IMR-90 (cell line): ENCODE measurements at regions not wholly inside any gene's neighbourhood (a gene's known extent, or its start where the extent isn't known, plus 50 kb on each side); places are given as distances from the start of the nearest gene placed in this dataset.

Experiments
- ATAC-seq: fragments of 200-7000 bp; cut with Tn5 transposase; 2 replicates; pipeline ENCODE4 v1.9.1; 2020; ENCODE audit warnings: low read depth, mild to moderate bottlenecking, moderate library complexity
- BruUV-seq: library from RNA; stranded (reverse); fragments of 400-500 nt; replicated peaks from 2 replicates; lab custom pipeline; 2021; lab: Mats Ljungman, UMichigan
- CTCF ChIA-PET: fragments of 300-600 bp; formaldehyde crosslinking; extraction: SDS; loops from one replicate; lab custom pipeline; 2021; ENCODE audit warnings: antibody characterized with exemption; lab: Yijun Ruan, JAX
- POLR2A ChIA-PET: fragments of 300-600 bp; sonication (Branson Sonifier 250); formaldehyde crosslinking; loops from one replicate; lab custom pipeline; 2022; ENCODE audit warnings: antibody characterized with exemption; ENCODE audit not compliant: unreplicated experiment; lab: Charles Lee
- DNase-seq: peaks from one replicate; pipeline ENCODE4 v3.0.0; 2013
- H2AFZ ChIP-seq: replicated peaks from 2 replicates; pipeline ENCODE3; 2013; ENCODE audit warnings: low read length, mild to moderate bottlenecking; ENCODE audit not compliant: poor library complexity
- H2AK5ac ChIP-seq: 2 replicates; pipeline ENCODE4 v1.6.1; 2013; ENCODE audit warnings: low read depth, low read length, inconsistent platforms
- H2AK9ac ChIP-seq: replicated peaks from 2 replicates; pipeline ENCODE3; 2013; ENCODE audit warnings: mild to moderate bottlenecking, low read depth, low read length, moderate library complexity; ENCODE audit not compliant: poor library complexity
- H2BK120ac ChIP-seq: 2 replicates; pipeline ENCODE4 v1.6.1; 2013; ENCODE audit warnings: low read depth, low read length, inconsistent platforms
- H2BK15ac ChIP-seq: 3 replicates; pipeline ENCODE4 v1.6.1; 2013; ENCODE audit warnings: low read depth, low read length, inconsistent platforms
- H2BK20ac ChIP-seq: 2 replicates; pipeline ENCODE4 v1.6.1; 2013; ENCODE audit warnings: low read depth, mild to moderate bottlenecking, inconsistent platforms, low read length, moderate library complexity
- H2BK5ac ChIP-seq: 2 replicates; pipeline ENCODE4 v1.6.1; 2013; ENCODE audit warnings: mild to moderate bottlenecking, low read depth, low read length, inconsistent platforms; ENCODE audit not compliant: poor library complexity, severe bottlenecking
- H3K14ac ChIP-seq: replicated peaks from 2 replicates; pipeline ENCODE4 v1.6.1; 2013; ENCODE audit warnings: low read depth, low read length, inconsistent platforms
- H3K18ac ChIP-seq: 2 replicates; pipeline ENCODE4 v1.6.1; 2013; ENCODE audit warnings: low read depth, low read length, control low read depth
- H3K23ac ChIP-seq: 2 replicates; pipeline ENCODE4 v1.6.1; 2013; ENCODE audit warnings: low read depth, low read length, inconsistent platforms
- H3K27ac ChIP-seq: 2 replicates; pipeline ENCODE4 v1.5.1; 2013; ENCODE audit warnings: mild to moderate bottlenecking, control low read depth, low read length; ENCODE audit not compliant: insufficient read depth
- H3K27me3 ChIP-seq: 2 replicates; pipeline ENCODE4 v1.6.1; 2013; ENCODE audit warnings: low read length; ENCODE audit not compliant: control insufficient read depth, insufficient read depth
- H3K36me3 ChIP-seq: 2 replicates; pipeline ENCODE4 v1.6.1; 2013; ENCODE audit warnings: low read length, mixed read lengths; ENCODE audit not compliant: control insufficient read depth, insufficient read depth
- H3K4ac ChIP-seq: 2 replicates; pipeline ENCODE4 v1.6.1; 2013; ENCODE audit warnings: low read depth, low read length, inconsistent platforms
- H3K4me1 ChIP-seq: 2 replicates; pipeline ENCODE4 v1.6.1; 2013; ENCODE audit warnings: low read length, mixed read lengths; ENCODE audit not compliant: control insufficient read depth, insufficient read depth
- H3K4me2 ChIP-seq: 2 replicates; pipeline ENCODE4 v1.6.1; 2013; ENCODE audit warnings: low read depth, mild to moderate bottlenecking, control low read depth, low read length, moderate library complexity
- H3K4me3 ChIP-seq: 2 replicates; pipeline ENCODE4 v1.5.1; 2013; ENCODE audit warnings: low read depth, mild to moderate bottlenecking, control low read depth, low read length, moderate library complexity; ENCODE audit not compliant: insufficient read depth
- H3K56ac ChIP-seq: 2 replicates; pipeline ENCODE4 v1.6.1; 2013; ENCODE audit warnings: low read length, inconsistent platforms; ENCODE audit not compliant: insufficient read depth; ENCODE audit errors: extremely low read depth
- H3K79me1 ChIP-seq, 2 experiments: 2 replicates each; pipeline ENCODE4 v1.6.1; 2013; ENCODE audit warnings: low read length in 2 of 2, inconsistent platforms in 1 of 2, low read depth in 1 of 2
- H3K9ac ChIP-seq: 2 replicates; pipeline ENCODE4 v1.6.1; 2013; ENCODE audit warnings: low read depth, low read length, control low read depth
- H3K9me1 ChIP-seq: 2 replicates; pipeline ENCODE4 v1.6.1; 2013; ENCODE audit warnings: low read length, inconsistent platforms; ENCODE audit not compliant: insufficient read depth
- H3K9me3 ChIP-seq: 2 replicates; pipeline ENCODE4 v1.6.1; 2013; ENCODE audit warnings: low read length; ENCODE audit not compliant: control insufficient read depth, insufficient read depth
- H4K20me1 ChIP-seq: 2 replicates; pipeline ENCODE4 v1.6.1; 2013; ENCODE audit warnings: low read length, inconsistent platforms; ENCODE audit not compliant: insufficient read depth
- H4K5ac ChIP-seq: 2 replicates; pipeline ENCODE4 v1.6.1; 2013; ENCODE audit warnings: mild to moderate bottlenecking, low read depth, low read length, control low read depth
- H4K8ac ChIP-seq, 2 experiments: 2 replicates each; pipeline ENCODE4 v1.6.1; 2013; ENCODE audit warnings: low read depth in 2 of 2, low read length in 2 of 2, control low read depth in 1 of 2, inconsistent platforms in 1 of 2
- H4K91ac ChIP-seq: 2 replicates; pipeline ENCODE4 v1.6.1; 2013; ENCODE audit warnings: low read depth, low read length, inconsistent platforms; ENCODE audit not compliant: insufficient read depth
- CTCF ChIP-seq: conservative IDR thresholded peaks from 2 replicates; pipeline ENCODE4 v1.5.1; 2012; ENCODE audit warnings: mild to moderate bottlenecking, low read depth, low read length, improper control_type of control experiment
- ELK1 ChIP-seq: fragments of 150-350 bp; IDR thresholded peaks from 2 replicates; pipeline ENCODE4 v1.6.1; 2016; ENCODE audit warnings: low read depth, mild to moderate bottlenecking, low read length, moderate library complexity, borderline replicate concordance
- FOS ChIP-seq: fragments of 150-350 bp; IDR thresholded peaks from 2 replicates; pipeline ENCODE4 v1.6.1; 2016; ENCODE audit warnings: low read depth, low read length
- MAFK ChIP-seq: IDR thresholded peaks from 2 replicates; pipeline ENCODE4 v1.6.1; 2012; ENCODE audit warnings: low read depth, low read length, improper control_type of control experiment
- RCOR1 ChIP-seq: IDR thresholded peaks from 2 replicates; pipeline ENCODE4 v1.6.1; 2012; ENCODE audit warnings: mild to moderate bottlenecking, low read length, improper control_type of control experiment; ENCODE audit not compliant: insufficient replicate concordance
- RFX5 ChIP-seq: IDR thresholded peaks from 2 replicates; pipeline ENCODE4 v1.8.0; 2012; ENCODE audit warnings: low read depth, mild to moderate bottlenecking, low read length, moderate library complexity
- WGBS, 2 experiments: methylation state at CpG; one replicate each; pipeline versions ENCODE4 v1.1.5 to v1.1.7; 2013; ENCODE audit warnings: missing lambda C conversion rate in 2 of 2; ENCODE audit not compliant: insufficient read length in 1 of 2; ENCODE audit errors: extremely low coverage in 2 of 2; 5-methylcytosine and 5-hydroxymethylcytosine counted together
- dilution Hi-C: fragments of 300-500 bp; cut with HindIII; formaldehyde crosslinking; loops from one replicate; pipeline ENCODE4 v1.14.3; 2018; ENCODE audit warnings: low sequenced_read_pairs; ENCODE audit not compliant: unreplicated experiment
- in situ Hi-C: fragments of 300-500 bp; cut with MboI; formaldehyde crosslinking; loops from 3 replicates; pipeline ENCODE4 v1.14.3; 2019; ENCODE audit warnings: low sequenced_read_pairs, inconsistent platforms, mixed read lengths
- intact Hi-C: fragments of 100-400 bp; cut with micrococcal nuclease; formaldehyde crosslinking; loops from 2 replicates; pipeline ENCODE4 v1.10.0; 2022

- no peak overlapping the region for H3K18ac ChIP-seq
- no peak for DNase-seq
These were observed 214.1 kb downstream of the NECTIN3 start for GRCh38 chr3:111285694-111286093.

More at GRCh38 chr3:111285694-111286093, 214.1 kb downstream of the NECTIN3 start:
- H2AFZ ChIP-seq, result no peak overlapping the region
- no peak overlapping the region for H3K4ac ChIP-seq
- 67% methylated on average over 3 of the region's 4 CpGs; no CpG with 5 or more reads in 1 of the 2 experiments for WGBS, 2 experiments
- in situ Hi-C loops, result no loop called here
- ChIA-PET CTCF (interaction anchor here (0.9 kb wide), 1 partner anchor 8 kb away, joined by 4 read pairs; no protein-coding TSS in a partner anchor), POLR2A (no interaction called here)
- intact Hi-C loops, result no loop called here
- ATAC-seq, result no peak
- H2BK15ac ChIP-seq, result no peak overlapping the region
- H3K9ac ChIP-seq, result no peak overlapping the region
- no peak overlapping the region for H3K4me2 ChIP-seq
- peaks cover 5% of the 10 kb centered on the region for H3K27me3 ChIP-seq
- dilution Hi-C loops, result no loop called here
- H3K4me3 ChIP-seq, result no peak overlapping the region
- no peak overlapping the region for H2AK9ac ChIP-seq
- H3K36me3 ChIP-seq, result no peaks in the 10 kb centered on the region
- no peak overlapping the region for H2BK5ac ChIP-seq
- H4K8ac ChIP-seq, result no peak overlapping the region
- H3K23ac ChIP-seq, result no peak overlapping the region
- H2BK120ac ChIP-seq, result no peak overlapping the region
- H4K5ac ChIP-seq, result no peak overlapping the region
- TF ChIP-seq ELK1 (no peak), MAFK (no peak), CTCF (no peak), RCOR1 (no peak), FOS (no peak), RFX5 (no peak)
- H2BK20ac ChIP-seq, result no peak overlapping the region
- no peak overlapping the region for H3K27ac ChIP-seq
- BruUV-seq, result no TSS peak
- H2AK5ac ChIP-seq, result no peak overlapping the region
- no peaks in the 10 kb centered on the region for H3K9me3 ChIP-seq
- no peaks in the 10 kb centered on the region for H3K79me1 ChIP-seq
- H3K4me1 ChIP-seq, result no peaks in the 10 kb centered on the region
- no peak overlapping the region for H3K56ac ChIP-seq
- no peaks in the 10 kb centered on the region for H4K20me1 ChIP-seq
- no peaks in the 10 kb centered on the region for H3K9me1 ChIP-seq
- H4K91ac ChIP-seq, result no peak overlapping the region
- no peak overlapping the region for H3K14ac ChIP-seq
